Activated CD4-positive, alpha-beta T cell treated with anti-CD3 and anti-CD28 coated beads, Interleukin-2, amount 10 ng/mL, durations not matched to agents 7 days and 5 days (primary cell): ENCODE measurements at regions not wholly inside any gene's neighbourhood (a gene's known extent, or its start where the extent isn't known, plus 50 kb on each side); places are given as distances from the start of the nearest gene placed in this dataset.

Experiments used
- CTCF ChIA-PET: fragments of 350-600 bp; sonication (Branson Sonifier 250); formaldehyde crosslinking; loops from one replicate; lab custom pipeline; 2021; ENCODE audit warnings: antibody characterized with exemption; lab: Charles Lee
- POLR2A ChIA-PET: fragments of 350-600 bp; sonication (Branson Sonifier 250); formaldehyde crosslinking; loops from one replicate; lab custom pipeline; 2021; ENCODE audit warnings: antibody characterized with exemption; lab: Charles Lee
- DNase-seq: peaks from one replicate; pipeline ENCODE4 v3.0.0-alpha.2; 2020
- H3K27ac Mint-ChIP-seq: one replicate; pipeline ENCODE4 v1.8.0; 2021; ENCODE audit warnings: mild to moderate bottlenecking, moderate library complexity, mixed read lengths
- H3K27me3 Mint-ChIP-seq: one replicate; pipeline ENCODE4 v1.8.0; 2021; ENCODE audit warnings: mixed read lengths
- H3K36me3 Mint-ChIP-seq: one replicate; pipeline ENCODE4 v1.8.0; 2021; ENCODE audit warnings: low read depth, mixed read lengths
- H3K4me1 Mint-ChIP-seq: one replicate; pipeline ENCODE4 v1.8.0; 2021; ENCODE audit warnings: mixed read lengths
- H3K4me3 Mint-ChIP-seq: one replicate; pipeline ENCODE4 v1.8.0; 2021; ENCODE audit warnings: mild to moderate bottlenecking, moderate library complexity, mixed read lengths
- H3K9me3 Mint-ChIP-seq: one replicate; pipeline ENCODE4 v1.8.0; 2021; ENCODE audit warnings: mixed read lengths

DNA sequence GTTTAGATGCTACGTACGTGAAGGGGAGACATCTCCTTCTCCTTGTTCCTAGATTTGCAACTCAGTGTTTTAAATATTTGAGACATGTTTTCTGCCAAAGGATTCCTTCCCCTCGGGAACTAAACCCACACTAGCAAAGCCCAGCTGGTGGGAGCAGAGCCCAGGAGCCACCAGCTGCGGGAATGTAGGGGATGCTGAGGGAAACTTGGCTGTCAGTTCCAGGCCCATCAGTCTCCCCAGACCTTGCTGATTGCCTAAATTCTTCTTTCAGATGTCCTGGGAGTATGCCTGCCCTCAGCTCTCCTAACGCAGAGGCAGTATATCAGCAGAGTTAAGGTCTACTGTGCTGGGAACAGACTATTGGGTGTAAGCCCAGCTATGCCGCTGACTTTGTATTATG is 630.0 kb upstream of the TENM3 start:
- POLR2A ChIA-PET = no interaction called here
- H3K27ac Mint-ChIP-seq = no peak overlapping the region

DNA sequence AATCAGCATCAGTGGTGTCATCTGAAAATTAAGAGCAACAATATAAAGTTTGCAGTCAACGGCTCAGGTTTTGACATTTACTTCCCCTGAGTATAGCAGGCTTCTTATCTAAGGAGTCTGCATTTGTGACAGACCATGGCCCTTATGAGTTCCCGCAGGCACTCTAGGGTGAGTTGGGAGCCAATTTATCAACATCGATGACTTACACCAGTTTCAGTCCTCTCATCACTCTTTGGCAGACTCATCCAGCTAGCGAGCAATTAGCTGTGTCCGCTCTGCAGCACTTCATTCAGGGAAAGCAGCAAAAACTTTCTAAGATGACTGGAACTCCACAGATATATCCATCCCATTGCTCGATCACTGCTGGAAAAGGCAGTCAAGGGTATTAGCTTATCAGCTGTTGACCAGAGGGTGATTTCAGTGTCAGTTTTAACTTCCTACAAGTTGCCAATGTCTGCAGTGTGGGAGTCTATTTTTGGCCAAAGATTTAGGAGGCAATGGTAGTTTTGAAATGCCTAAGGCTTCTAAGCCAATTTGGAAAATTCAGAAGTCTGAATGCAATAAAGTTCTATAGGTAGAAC is 625.1 kb upstream of the TENM3 start:
- no peaks in the 10 kb centered on the region for H3K27me3 Mint-ChIP-seq
- CTCF ChIA-PET = no interaction called here
- DNase-seq = no peak
- H3K9me3 Mint-ChIP-seq = no peaks in the 10 kb centered on the region
- H3K4me1 Mint-ChIP-seq = no peaks in the 10 kb centered on the region
- H3K36me3 Mint-ChIP-seq = no peaks in the 10 kb centered on the region
- H3K4me3 Mint-ChIP-seq = no peak overlapping the region
- H3K27ac Mint-ChIP-seq = no peak overlapping the region
- POLR2A ChIA-PET = no interaction called here

More for the DNA sequence above, 630.0 kb upstream of the TENM3 start:
- Mint-ChIP-seq H3K4me1 (no peaks in the 10 kb centered on the region), H3K27me3 (no peaks in the 10 kb centered on the region), H3K36me3 (no peaks in the 10 kb centered on the region), H3K9me3 (no peaks in the 10 kb centered on the region), H3K4me3 (no peak overlapping the region)
- DNase-seq = no peak
- CTCF ChIA-PET = no interaction called here

DNA sequence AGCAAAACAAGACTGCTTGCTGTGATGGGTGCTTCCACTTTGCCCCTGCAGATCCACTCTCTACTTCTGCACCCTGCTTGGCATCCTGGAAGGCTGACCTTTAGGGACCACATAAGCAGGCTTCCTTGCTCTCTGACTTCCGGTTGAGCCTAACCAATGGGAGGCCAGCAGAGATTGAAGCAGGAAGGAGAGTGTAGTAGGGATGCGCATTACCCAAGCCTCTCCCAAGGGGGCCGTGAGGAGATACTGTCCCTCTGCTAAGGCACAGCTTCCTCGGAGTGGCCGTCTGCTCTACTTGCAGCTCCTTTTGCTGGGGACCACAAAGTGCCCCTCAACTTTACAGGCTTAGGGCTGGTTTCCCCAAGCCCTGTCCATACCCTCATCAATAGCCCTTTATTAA is 624.3 kb upstream of the TENM3 start:
- POLR2A ChIA-PET = no interaction called here
- Mint-ChIP-seq H3K27me3 (no peaks in the 10 kb centered on the region), H3K4me3 (no peak overlapping the region), H3K36me3 (no peaks in the 10 kb centered on the region), H3K27ac (no peak overlapping the region), H3K4me1 (no peaks in the 10 kb centered on the region), H3K9me3 (no peaks in the 10 kb centered on the region)
- CTCF ChIA-PET = no interaction called here
- no peak for DNase-seq

DNA sequence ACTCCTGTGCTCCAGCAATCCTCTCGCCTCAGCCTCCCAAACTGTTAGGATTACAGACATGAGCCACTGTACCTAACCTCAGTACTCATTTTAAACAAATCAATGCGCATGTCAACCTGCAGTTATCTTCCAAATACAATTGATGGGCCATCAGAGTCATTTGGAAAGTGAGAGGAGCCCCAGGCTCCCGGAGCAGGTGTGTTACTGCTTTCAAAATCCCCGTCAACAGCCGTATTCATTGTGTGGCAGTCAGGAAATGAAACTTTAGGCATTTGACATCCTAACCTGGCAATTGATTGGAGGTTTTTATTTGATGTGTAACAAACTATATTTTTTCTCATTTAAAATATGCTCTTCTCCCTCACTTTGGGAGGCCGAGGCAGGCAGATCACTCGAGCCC is 623.6 kb upstream of the TENM3 start:
- no peaks in the 10 kb centered on the region for H3K9me3 Mint-ChIP-seq
- no peaks in the 10 kb centered on the region for H3K36me3 Mint-ChIP-seq
- H3K4me1 Mint-ChIP-seq = no peaks in the 10 kb centered on the region
- ChIA-PET POLR2A (no interaction called here), CTCF (no interaction called here)
- no peak for DNase-seq
- H3K4me3 Mint-ChIP-seq = no peak overlapping the region
- H3K27ac Mint-ChIP-seq = no peak overlapping the region
- H3K27me3 Mint-ChIP-seq = no peaks in the 10 kb centered on the region

DNA sequence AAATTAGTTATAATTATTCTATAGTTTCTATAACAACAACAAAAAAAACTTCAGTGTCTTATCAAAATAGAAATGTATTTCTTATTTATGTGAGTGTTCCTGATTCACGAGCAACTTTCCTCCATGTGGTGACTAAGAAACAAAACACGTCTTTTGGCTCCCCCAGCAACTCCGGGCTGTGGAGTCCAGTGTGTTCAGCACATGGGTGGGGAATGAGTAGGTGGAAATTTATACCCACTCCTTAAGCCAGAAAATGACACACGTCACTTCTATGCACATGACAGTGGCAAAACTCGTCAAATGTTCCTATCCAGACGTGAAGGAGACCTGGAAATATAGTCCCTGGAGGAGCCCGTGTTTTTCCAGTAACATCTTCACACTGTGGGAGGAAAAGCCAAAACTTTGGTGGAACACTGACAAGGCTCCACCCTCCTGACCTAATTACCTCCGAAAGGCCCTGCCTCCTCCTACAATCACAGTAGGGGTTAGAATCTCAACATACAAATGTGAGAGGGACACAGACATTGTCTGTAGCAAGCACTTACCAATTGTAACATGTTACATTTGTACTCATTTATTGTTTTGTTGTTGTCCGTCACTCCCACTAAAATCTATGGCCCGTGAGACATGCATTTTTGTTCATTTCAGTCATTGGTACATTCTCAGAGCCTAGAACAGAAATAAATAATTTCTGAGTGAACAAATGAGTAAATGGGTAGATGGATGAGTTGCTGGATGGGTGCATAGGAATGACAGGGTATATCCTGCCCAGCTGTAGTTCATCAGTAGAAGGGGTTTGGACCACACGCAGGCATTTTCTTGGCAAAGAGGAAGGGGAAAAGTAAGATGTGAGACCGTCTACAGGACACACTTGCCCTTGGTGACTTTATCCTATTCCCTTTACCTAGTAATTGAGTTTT is 605.8 kb upstream of the TENM3 start:
- CTCF ChIA-PET = no interaction called here
- POLR2A ChIA-PET = no interaction called here
- H3K36me3 Mint-ChIP-seq = no peaks in the 10 kb centered on the region

DNA sequence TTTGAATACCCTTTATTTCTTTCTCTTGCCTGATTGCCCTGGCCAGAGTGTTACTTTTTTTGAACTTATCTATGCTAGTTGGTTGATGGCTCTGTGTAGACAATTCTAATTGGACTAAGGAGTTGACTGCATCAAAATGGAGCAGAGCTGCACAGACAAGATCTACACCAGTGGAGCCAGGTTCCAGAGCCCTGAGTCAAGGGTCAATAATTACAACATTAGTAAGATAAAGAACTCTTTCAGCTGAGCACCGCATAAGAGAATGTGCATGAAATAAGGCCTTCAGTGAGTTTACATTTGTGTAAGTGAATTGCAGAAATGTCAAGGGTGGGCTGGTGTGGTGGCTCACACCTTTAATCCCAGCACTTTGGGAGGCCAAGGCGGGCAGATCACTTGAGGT is 599.7 kb upstream of the TENM3 start:
- DNase-seq = no peak
- POLR2A ChIA-PET = no interaction called here
- no peaks in the 10 kb centered on the region for H3K27me3 Mint-ChIP-seq
- H3K9me3 Mint-ChIP-seq = peaks cover 9% of the 10 kb centered on the region
- no peak overlapping the region for H3K27ac Mint-ChIP-seq
- no peaks in the 10 kb centered on the region for H3K36me3 Mint-ChIP-seq
- no peak overlapping the region for H3K4me3 Mint-ChIP-seq
- no peaks in the 10 kb centered on the region for H3K4me1 Mint-ChIP-seq
- CTCF ChIA-PET = no interaction called here

More for the DNA sequence above, 605.8 kb upstream of the TENM3 start:
- no peak overlapping the region for H3K4me3 Mint-ChIP-seq
- no peak for DNase-seq
- H3K9me3 Mint-ChIP-seq = peaks cover 4% of the 10 kb centered on the region
- no peak overlapping the region for H3K27ac Mint-ChIP-seq
- no peaks in the 10 kb centered on the region for H3K27me3 Mint-ChIP-seq
- H3K4me1 Mint-ChIP-seq = no peaks in the 10 kb centered on the region

DNA sequence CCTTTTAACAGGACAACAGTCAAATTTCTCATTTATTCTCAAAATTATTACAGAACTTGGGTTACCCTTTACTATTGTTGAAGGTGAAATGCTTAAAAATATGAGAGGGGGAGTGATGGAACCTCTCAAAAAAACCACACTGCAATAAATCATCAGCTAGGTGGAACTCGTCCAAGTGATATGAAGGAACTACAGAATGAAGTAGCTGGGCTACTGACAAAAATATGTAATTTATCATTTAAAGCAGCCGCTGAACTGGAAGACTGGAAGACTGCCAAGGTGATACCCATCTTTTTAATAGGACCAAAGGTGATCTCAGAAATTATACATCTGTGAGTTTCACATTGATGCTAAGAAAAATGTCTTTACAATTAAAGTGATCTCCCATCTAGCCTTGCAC is 597.7 kb upstream of the TENM3 start:
- CTCF ChIA-PET = no interaction called here
- peaks cover 9% of the 10 kb centered on the region for H3K9me3 Mint-ChIP-seq
- H3K27me3 Mint-ChIP-seq = no peaks in the 10 kb centered on the region
- no peak overlapping the region for H3K4me3 Mint-ChIP-seq
- H3K27ac Mint-ChIP-seq = no peak overlapping the region
- DNase-seq = no peak
- POLR2A ChIA-PET = no interaction called here
- no peaks in the 10 kb centered on the region for H3K4me1 Mint-ChIP-seq
- H3K36me3 Mint-ChIP-seq = no peaks in the 10 kb centered on the region

DNA sequence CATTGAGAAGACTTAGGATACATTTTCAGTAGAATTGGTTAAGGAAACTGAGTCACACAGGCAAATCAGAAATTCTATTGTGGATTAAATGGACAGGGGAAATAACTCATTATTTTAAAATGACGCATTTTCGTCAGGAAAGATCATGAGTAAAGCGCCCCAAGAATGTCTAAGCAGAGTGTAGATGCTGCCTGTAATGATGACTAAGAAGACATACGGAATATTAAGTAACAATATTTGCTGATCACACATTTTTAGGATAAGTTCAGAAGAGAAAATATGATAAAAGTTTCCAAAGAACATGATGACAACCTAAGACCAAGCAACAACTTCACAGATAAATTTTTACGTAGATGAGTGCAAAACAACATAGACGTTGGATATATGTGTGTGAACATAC is 596.3 kb upstream of the TENM3 start:
- H3K36me3 Mint-ChIP-seq = no peaks in the 10 kb centered on the region
- CTCF ChIA-PET = no interaction called here
- POLR2A ChIA-PET = no interaction called here
- H3K9me3 Mint-ChIP-seq = peaks cover 7% of the 10 kb centered on the region
- no peaks in the 10 kb centered on the region for H3K4me1 Mint-ChIP-seq
- DNase-seq = no peak
- no peak overlapping the region for H3K27ac Mint-ChIP-seq
- H3K27me3 Mint-ChIP-seq = no peaks in the 10 kb centered on the region
- no peak overlapping the region for H3K4me3 Mint-ChIP-seq

GRCh38 chr4:181647396-181648147 is 595.6 kb upstream of the TENM3 start:
- DNase-seq = no peak
- no peaks in the 10 kb centered on the region for H3K36me3 Mint-ChIP-seq
- H3K4me1 Mint-ChIP-seq = no peaks in the 10 kb centered on the region
- H3K27me3 Mint-ChIP-seq = no peaks in the 10 kb centered on the region
- no peak overlapping the region for H3K4me3 Mint-ChIP-seq
- H3K9me3 Mint-ChIP-seq = peaks cover 10% of the 10 kb centered on the region
- ChIA-PET POLR2A (no interaction called here), CTCF (no interaction called here)
- H3K27ac Mint-ChIP-seq = no peak overlapping the region

DNA sequence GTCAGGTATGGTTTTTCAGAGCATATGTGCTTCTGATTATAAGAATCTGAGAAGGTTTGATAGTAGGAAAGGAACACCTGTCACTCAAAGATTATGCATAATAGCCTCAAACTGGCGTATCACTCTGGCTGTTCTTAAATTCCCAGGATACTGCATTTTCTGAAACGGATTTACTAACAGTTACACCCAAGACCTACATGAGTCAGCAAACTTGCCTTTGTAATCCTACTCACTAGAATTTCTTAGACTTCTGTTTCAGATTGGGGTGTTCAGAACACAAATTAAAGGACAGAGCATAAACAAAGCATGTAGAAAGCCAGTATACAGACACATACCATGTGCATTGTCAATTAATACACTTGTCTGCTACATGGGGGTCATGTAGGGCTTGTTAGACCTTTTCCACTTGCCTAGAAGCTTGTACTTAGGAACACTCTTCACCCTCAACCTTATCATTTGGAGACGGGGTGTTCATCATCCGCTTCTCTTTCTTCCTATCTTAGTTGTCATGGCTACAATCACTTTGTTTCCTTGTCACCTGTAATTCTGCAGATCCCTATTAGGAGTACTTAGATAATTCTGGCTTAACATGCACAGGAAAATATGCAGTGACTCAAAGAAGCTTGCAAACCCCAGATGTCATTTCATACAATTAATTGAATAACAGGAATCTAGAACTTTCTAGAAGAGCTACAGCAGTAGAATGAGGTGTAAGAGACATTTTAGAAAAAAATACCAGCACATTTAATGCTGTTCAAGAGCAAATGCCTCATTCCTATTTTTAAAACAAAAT is 593.0 kb upstream of the TENM3 start:
- ChIA-PET POLR2A (no interaction called here), CTCF (no interaction called here)
- H3K36me3 Mint-ChIP-seq = no peaks in the 10 kb centered on the region

GRCh38 chr4:181656748-181657147 is 586.5 kb upstream of the TENM3 start:
- Mint-ChIP-seq H3K36me3 (no peaks in the 10 kb centered on the region), H3K4me3 (no peak overlapping the region), H3K27me3 (no peaks in the 10 kb centered on the region), H3K4me1 (no peaks in the 10 kb centered on the region), H3K27ac (no peak overlapping the region), H3K9me3 (peaks cover 6% of the 10 kb centered on the region)
- CTCF ChIA-PET = no interaction called here
- POLR2A ChIA-PET = no interaction called here
- no peak for DNase-seq

More for the DNA sequence above, 593.0 kb upstream of the TENM3 start:
- Mint-ChIP-seq H3K27ac (no peak overlapping the region), H3K9me3 (peaks cover 3% of the 10 kb centered on the region), H3K4me1 (no peaks in the 10 kb centered on the region), H3K27me3 (no peaks in the 10 kb centered on the region), H3K4me3 (no peak overlapping the region)
- no peak for DNase-seq

DNA sequence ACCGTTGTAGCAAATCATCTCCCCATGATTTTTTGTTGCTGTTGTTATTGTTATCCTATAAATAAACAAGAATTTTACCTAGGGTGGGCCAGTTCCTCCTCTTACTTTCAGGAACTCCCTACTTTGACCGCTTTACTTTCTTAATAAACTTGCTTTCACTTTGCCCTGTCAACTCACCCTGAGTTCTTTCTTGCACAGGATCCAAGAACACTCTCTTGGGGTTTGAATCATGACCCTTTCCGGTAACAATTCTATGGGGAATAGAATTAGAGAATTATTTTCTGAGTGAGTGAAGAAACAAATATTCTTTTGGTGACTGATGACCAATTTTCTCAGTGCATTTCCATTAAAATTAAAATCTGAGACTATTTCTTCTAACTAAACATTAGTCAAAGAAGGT is 584.0 kb upstream of the TENM3 start:
- ChIA-PET POLR2A (no interaction called here), CTCF (interaction anchor here (0.6 kb wide), 1 partner anchor 93 kb away, joined by 3 read pairs; no protein-coding TSS in a partner anchor)
- H3K36me3 Mint-ChIP-seq = no peaks in the 10 kb centered on the region
- no peak overlapping the region for H3K27ac Mint-ChIP-seq
- no peaks in the 10 kb centered on the region for H3K27me3 Mint-ChIP-seq
- no peak overlapping the region for H3K4me3 Mint-ChIP-seq
- no peak for DNase-seq
- peaks cover 3% of the 10 kb centered on the region for H3K9me3 Mint-ChIP-seq
- no peaks in the 10 kb centered on the region for H3K4me1 Mint-ChIP-seq
